Kidney (tissue), 13 donors: ENCODE measurements at regions not wholly inside any gene's neighbourhood (a gene's known extent, or its start where the extent isn't known, plus 50 kb on each side); places are given as distances from the start of the nearest gene placed in this dataset.
A peak's percentile ranks its signal among the peaks of the same experiment; 100 is the strongest.

Source experiments
- DNase-seq, 5 donors: peaks; one replicate each; pipeline ENCODE4 v3.0.0-alpha.2; 2013 to 2020
- FAIRE-seq: peaks from 2 replicates; lab custom pipeline; 2012; peaks lifted over from hg19 to GRCh38; lab: Jason Lieb, UNC
- H3K27ac ChIP-seq, 2 donors: one replicate each; pipeline ENCODE4 v1.7.0; 2013; ENCODE audit warnings: low read depth in 2 of 2, low read length in 2 of 2, inconsistent platforms in 1 of 2
- H3K27me3 ChIP-seq: one replicate; pipeline ENCODE4 v1.7.1; 2013; ENCODE audit warnings: low read length, inconsistent platforms; ENCODE audit not compliant: control insufficient read depth, insufficient read depth
- H3K36me3 ChIP-seq, 3 donors: one replicate each; pipeline versions ENCODE4 v1.7.0 to v1.7.1; 2013; ENCODE audit warnings: low read length in 3 of 3, control low read depth in 1 of 3, inconsistent platforms in 1 of 3; ENCODE audit not compliant: insufficient read depth in 3 of 3, control insufficient read depth in 2 of 3
- H3K4me1 ChIP-seq, 3 donors: one replicate each; pipeline versions ENCODE4 v1.7.0 to v1.7.1; 2013; ENCODE audit warnings: low read length in 3 of 3, inconsistent platforms in 1 of 3, low read depth in 1 of 3; ENCODE audit not compliant: control insufficient read depth in 2 of 3, insufficient read depth in 2 of 3
- H3K4me3 ChIP-seq, 3 donors: one replicate each; pipeline versions ENCODE4 v1.7.0 to v1.8.1; 2013; ENCODE audit warnings: low read length in 3 of 3, control low read depth in 1 of 3, inconsistent platforms in 1 of 3
- H3K9ac ChIP-seq, 3 donors: one replicate each; pipeline versions ENCODE4 v1.7.0 to v1.7.1; 2013; ENCODE audit warnings: low read length in 3 of 3, control low read depth in 1 of 3, inconsistent platforms in 1 of 3
- H3K9me3 ChIP-seq, 3 donors: one replicate each; pipeline versions ENCODE4 v1.7.0 to v1.7.1; 2013; ENCODE audit warnings: low read length in 3 of 3, control low read depth in 1 of 3, inconsistent platforms in 1 of 3; ENCODE audit not compliant: control insufficient read depth in 2 of 3, insufficient read depth in 1 of 3
- intact Hi-C: fragments of 100-400 bp; cut with DNase I; formaldehyde crosslinking; loops from one replicate; pipeline ENCODE4 v1.11.1; 2022
- TF ChIP-seq, protein P1 (sequence below): IDR thresholded peaks from 3 replicates; pipeline ENCODE4 v1.5.1; 2012; ENCODE audit warnings: mild to moderate bottlenecking, moderate library complexity, borderline replicate concordance; ENCODE audit not compliant: insufficient read depth; ENCODE audit errors: extremely low read depth
- donor health status: control.
- donor health status: control.
- donor health status: control.
- donor health status: control.
- donor health status: control.
- donor health status: DM: yes; HTN: yes; CAD: no.
- donor health status: Normal renal cell carcinoma (clear cell type).

DNA sequence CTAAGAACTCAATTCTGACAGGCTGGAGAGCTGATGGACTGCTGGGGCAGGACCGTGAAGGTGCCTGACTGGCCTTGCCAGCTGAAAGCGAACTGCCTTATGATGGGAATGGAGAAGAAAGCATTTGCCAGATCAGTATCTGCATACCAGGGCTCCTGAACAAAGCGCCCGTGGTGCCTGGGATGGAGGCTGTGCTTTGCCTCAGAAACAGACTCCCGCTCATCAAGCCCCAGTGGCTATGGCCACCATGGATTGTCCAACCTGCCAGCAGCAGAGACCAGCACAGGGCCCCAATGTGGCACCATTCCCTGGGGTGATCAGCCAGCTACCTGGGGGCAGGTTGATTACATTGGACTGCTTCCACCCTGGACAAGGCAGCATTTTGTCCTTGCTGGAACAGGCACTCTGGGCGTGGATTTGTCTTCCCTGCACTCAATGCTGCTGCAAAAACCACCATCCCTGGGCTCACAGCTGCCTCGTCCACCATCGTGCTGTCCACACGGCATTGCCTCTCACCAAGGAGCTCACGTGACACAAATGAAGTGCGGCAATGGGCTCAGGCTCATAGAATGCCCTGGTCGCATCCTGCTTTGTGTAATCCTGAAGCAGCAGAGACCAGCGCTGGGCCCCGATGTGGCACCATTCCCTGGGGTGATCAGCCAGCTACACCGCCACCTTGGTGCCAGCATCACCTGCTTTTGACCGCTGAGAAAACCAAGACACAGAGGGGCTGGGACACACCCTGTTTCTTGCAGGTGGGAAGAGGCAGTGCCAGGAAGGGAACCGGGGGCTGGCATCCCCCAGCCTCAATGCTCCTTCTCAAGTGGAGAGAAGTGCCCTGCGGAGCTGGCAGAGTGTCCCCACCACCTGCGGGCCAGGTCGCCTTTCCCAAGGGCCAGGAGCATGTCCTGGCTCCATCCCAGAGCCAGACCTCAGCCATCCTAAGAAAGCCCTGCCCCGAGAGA lies 1367.5 kb downstream of the BRD1 start:
- H3K9me3 ChIP-seq, result no peaks in the 10 kb centered on the region
- no peak overlapping the region for H3K4me3 ChIP-seq
- DNase-seq (peak in 1 of 5 donors; percentile 65), FAIRE-seq (no peak)
- no peak overlapping the region for H3K27ac ChIP-seq
- intact Hi-C loops, result no loop called here
- no peak overlapping the region for H3K9ac ChIP-seq
- H3K4me1 ChIP-seq, result no peaks in the 10 kb centered on the region
- TF ChIP-seq, protein P1, sequence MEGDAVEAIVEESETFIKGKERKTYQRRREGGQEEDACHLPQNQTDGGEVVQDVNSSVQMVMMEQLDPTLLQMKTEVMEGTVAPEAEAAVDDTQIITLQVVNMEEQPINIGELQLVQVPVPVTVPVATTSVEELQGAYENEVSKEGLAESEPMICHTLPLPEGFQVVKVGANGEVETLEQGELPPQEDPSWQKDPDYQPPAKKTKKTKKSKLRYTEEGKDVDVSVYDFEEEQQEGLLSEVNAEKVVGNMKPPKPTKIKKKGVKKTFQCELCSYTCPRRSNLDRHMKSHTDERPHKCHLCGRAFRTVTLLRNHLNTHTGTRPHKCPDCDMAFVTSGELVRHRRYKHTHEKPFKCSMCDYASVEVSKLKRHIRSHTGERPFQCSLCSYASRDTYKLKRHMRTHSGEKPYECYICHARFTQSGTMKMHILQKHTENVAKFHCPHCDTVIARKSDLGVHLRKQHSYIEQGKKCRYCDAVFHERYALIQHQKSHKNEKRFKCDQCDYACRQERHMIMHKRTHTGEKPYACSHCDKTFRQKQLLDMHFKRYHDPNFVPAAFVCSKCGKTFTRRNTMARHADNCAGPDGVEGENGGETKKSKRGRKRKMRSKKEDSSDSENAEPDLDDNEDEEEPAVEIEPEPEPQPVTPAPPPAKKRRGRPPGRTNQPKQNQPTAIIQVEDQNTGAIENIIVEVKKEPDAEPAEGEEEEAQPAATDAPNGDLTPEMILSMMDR, result no peak
- H3K36me3 ChIP-seq, result no peaks in the 10 kb centered on the region
- no peaks in the 10 kb centered on the region for H3K27me3 ChIP-seq

DNA sequence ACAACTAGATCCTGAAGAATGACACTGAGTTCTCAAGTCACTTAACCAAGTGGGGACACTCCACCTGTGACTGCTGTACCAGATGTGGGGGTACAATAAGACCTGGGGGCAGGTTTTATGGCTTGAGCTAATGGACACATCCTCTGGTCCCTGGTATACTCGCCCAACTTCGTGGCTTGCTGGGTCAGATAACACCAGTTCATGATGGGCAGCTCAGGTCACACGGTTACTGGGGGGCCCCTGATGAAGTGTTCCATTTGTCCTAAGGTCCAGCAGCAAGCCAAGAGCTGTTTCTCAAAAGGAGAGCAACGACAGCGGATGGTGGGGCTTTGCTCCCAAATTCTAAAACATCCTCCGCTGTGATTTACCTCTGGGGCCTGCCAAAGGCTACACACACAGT lies 1368.4 kb downstream of the BRD1 start:
- H3K4me1 ChIP-seq, result no peaks in the 10 kb centered on the region
- peak in 1 of 5 donors; percentile 16 for DNase-seq
- H3K36me3 ChIP-seq, result no peaks in the 10 kb centered on the region
- intact Hi-C loops, result no loop called here
- no peak for FAIRE-seq
- no peak overlapping the region for H3K27ac ChIP-seq
- H3K9ac ChIP-seq, result no peak overlapping the region
- no peak overlapping the region for H3K4me3 ChIP-seq
- no peaks in the 10 kb centered on the region for H3K9me3 ChIP-seq
- no peaks in the 10 kb centered on the region for H3K27me3 ChIP-seq
- TF ChIP-seq, protein P1, result no peak

DNA sequence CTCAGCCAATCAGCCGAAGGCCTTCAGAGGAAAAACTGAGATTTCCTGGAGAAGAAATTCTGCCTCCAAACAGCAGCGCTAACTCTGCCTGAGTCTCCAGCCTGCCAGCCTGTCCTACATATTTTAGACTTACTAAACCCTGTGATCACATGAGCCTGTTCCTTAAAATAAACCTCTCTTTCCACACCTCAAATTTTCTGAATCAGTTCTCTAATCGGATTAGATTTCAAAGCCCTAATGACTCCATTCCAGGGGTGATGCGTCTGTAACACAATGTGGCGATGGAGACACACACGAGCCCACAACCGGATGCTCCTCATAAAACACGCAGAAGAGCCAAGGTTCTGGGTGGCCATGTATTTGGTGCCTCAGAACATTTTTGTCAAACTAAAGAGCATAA lies 1371.2 kb downstream of the BRD1 start:
- H3K36me3 ChIP-seq, result no peaks in the 10 kb centered on the region
- H3K27me3 ChIP-seq, result no peaks in the 10 kb centered on the region
- H3K4me3 ChIP-seq, result no peak overlapping the region
- H3K9me3 ChIP-seq, result no peaks in the 10 kb centered on the region
- intact Hi-C loops, result no loop called here
- no peak overlapping the region for H3K9ac ChIP-seq
- TF ChIP-seq, protein P1, result no peak
- no peaks in the 10 kb centered on the region for H3K4me1 ChIP-seq
- FAIRE-seq, result no peak
- no peak for DNase-seq
- no peak overlapping the region for H3K27ac ChIP-seq
